Transverse colon (tissue), 4 donors: ENCODE measurements at regions not wholly inside any gene's neighbourhood (a gene's known extent, or its start where the extent isn't known, plus 50 kb on each side); places are given as distances from the start of the nearest gene placed in this dataset.

ENCODE experiments used
- DNase-seq: peaks from one replicate; pipeline ENCODE4 v3.0.0-alpha.2; 2019
- H3K27ac ChIP-seq, 4 donors: fragments of 200-600 bp; sonication (generic); 2 replicates each; pipeline ENCODE4 v1.5.1; 2016 to 2018; ENCODE audit warnings: inconsistent platforms in 4 of 4
- H3K27me3 ChIP-seq: fragments of 200-600 bp; sonication (generic); 2 replicates; pipeline ENCODE4 v1.5.1; 2017; ENCODE audit warnings: inconsistent platforms
- H3K36me3 ChIP-seq, 4 donors: fragments of 200-600 bp; sonication (generic); 2 replicates each; pipeline ENCODE4 v1.5.1; 2017 to 2019; ENCODE audit warnings: inconsistent platforms in 4 of 4
- H3K4me1 ChIP-seq, 4 donors: fragments of 200-600 bp; sonication (generic); 2 replicates each; pipeline ENCODE4 v1.5.1; 2017 to 2020; ENCODE audit warnings: inconsistent platforms in 4 of 4
- H3K4me3 ChIP-seq, 4 donors: fragments of 200-600 bp; sonication (generic); 1 replicate in 1 of 4; 2 replicates in 3 of 4; pipeline versions ENCODE4 v1.5.1 to v1.6.1; 2017 to 2019; ENCODE audit warnings: inconsistent platforms in 4 of 4
- H3K9me3 ChIP-seq, 2 donors: fragments of 200-600 bp; sonication (generic); 2 replicates each; pipeline ENCODE4 v1.5.1; 2017 to 2019; ENCODE audit warnings: inconsistent platforms in 2 of 2
- EP300 ChIP-seq: sonication (generic); formaldehyde crosslinking; IDR thresholded peaks from one replicate; pipeline ENCODE4 v1.6.1; 2017; ENCODE audit warnings: antibody characterized with exemption, low read depth
- POLR2A ChIP-seq: fragments of 450-650 bp; IDR thresholded peaks from one replicate; pipeline ENCODE4 v1.6.1; 2016; ENCODE audit warnings: antibody characterized with exemption, mild to moderate bottlenecking, moderate library complexity
- POLR2AphosphoS5 ChIP-seq, 3 donors: sonication (generic); formaldehyde crosslinking; IDR thresholded peaks; one replicate each; pipeline ENCODE4 v1.6.1; 2016; ENCODE audit warnings: antibody characterized with exemption in 3 of 3
- WGBS, 2 donors: methylation state at CpG; one replicate each; pipeline ENCODE4 v1.1.5; 2018; ENCODE audit warnings: low coverage in 1 of 2; 5-methylcytosine and 5-hydroxymethylcytosine counted together
- in situ Hi-C, 4 donors: fragments of 200-750 bp; cut with MboI; loops; one replicate each; pipeline versions ENCODE4 v1.15.0 to v1.15.1; 2017; ENCODE audit warnings: low sequenced_read_pairs in 3 of 4, low pct_ligation_motif_present in 1 of 4, low pct_unique_long_range_greater_than_20kb in 1 of 4
- intact Hi-C: fragments of 100-400 bp; cut with DNase I; formaldehyde crosslinking; loops from one replicate; pipeline ENCODE4 v1.15.1; 2023; ENCODE audit warnings: low total_unique reads
- TF ChIP-seq, protein P1 (sequence below), 5 experiments: fragments of 200-600 bp in 3 of 5; fragments of 450-650 bp in 2 of 5; sonication (generic) in 3 of 5; IDR thresholded peaks; 1 replicate in 2 of 5; 2 replicates in 3 of 5; pipeline ENCODE4 v1.5.1; 2016 to 2017; ENCODE audit warnings: antibody characterized with exemption in 5 of 5, inconsistent platforms in 3 of 5, mild to moderate bottlenecking in 2 of 5, moderate library complexity in 1 of 5

- no peak overlapping the region for H3K4me3 ChIP-seq
- intact Hi-C loops (no loop called here), in situ Hi-C loops (no loop called here)
- H3K4me1 ChIP-seq, result no peaks in the 10 kb centered on the region
- H3K27me3 ChIP-seq, result no peaks in the 10 kb centered on the region
- TF ChIP-seq POLR2AphosphoS5 (IDR thresholded peaks at IDR 0.05), result no peak
- no peak for TF ChIP-seq POLR2A
- TF ChIP-seq, protein P1, sequence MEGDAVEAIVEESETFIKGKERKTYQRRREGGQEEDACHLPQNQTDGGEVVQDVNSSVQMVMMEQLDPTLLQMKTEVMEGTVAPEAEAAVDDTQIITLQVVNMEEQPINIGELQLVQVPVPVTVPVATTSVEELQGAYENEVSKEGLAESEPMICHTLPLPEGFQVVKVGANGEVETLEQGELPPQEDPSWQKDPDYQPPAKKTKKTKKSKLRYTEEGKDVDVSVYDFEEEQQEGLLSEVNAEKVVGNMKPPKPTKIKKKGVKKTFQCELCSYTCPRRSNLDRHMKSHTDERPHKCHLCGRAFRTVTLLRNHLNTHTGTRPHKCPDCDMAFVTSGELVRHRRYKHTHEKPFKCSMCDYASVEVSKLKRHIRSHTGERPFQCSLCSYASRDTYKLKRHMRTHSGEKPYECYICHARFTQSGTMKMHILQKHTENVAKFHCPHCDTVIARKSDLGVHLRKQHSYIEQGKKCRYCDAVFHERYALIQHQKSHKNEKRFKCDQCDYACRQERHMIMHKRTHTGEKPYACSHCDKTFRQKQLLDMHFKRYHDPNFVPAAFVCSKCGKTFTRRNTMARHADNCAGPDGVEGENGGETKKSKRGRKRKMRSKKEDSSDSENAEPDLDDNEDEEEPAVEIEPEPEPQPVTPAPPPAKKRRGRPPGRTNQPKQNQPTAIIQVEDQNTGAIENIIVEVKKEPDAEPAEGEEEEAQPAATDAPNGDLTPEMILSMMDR (IDR thresholded peaks at IDR 0.05), result no peak
- TF ChIP-seq EP300, result no peak
- H3K9me3 ChIP-seq, result no peaks in the 10 kb centered on the region
- no peaks in the 10 kb centered on the region for H3K36me3 ChIP-seq
- DNase-seq, result no peak
- no peak overlapping the region for H3K27ac ChIP-seq
- 70 to 76% methylated on average over 1 of the region's 1 CpG for WGBS, 2 donors
These were observed 93.8 kb upstream of the MARCKS start for GRCh38 chr6:113763311-113763766.

DNA sequence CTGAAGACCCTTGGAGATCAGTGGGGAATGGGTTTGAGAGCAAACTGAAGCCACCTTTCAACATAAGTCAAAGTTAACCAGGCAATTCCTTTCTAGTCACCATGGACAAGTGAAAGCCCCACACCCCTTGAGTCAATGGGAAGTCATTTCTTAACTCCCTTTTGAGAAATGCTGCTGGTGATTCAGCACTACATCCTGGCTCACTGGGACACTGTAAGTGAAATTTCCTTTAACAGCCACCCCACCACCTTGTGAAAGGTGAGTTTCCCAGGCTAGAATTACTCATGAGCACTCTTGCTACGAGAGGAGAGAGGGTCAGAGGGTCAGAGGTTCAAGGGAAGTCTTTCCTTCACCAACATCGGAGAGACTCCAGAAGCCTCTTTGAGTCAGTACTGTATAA, 93.3 kb upstream of the MARCKS start:
- WGBS, 2 donors, result 78% methylated on average over 2 of the region's 2 CpGs; no CpG with 5 or more reads in 1 of the 2 donors
- no peaks in the 10 kb centered on the region for H3K27me3 ChIP-seq
- no peak overlapping the region for H3K27ac ChIP-seq
- H3K36me3 ChIP-seq, result no peaks in the 10 kb centered on the region
- in situ Hi-C loops (no loop called here), intact Hi-C loops (no loop called here)
- no peak for DNase-seq
- no peaks in the 10 kb centered on the region for H3K4me1 ChIP-seq
- TF ChIP-seq, protein P1 (IDR thresholded peaks at IDR 0.05), result no peak
- no peak for TF ChIP-seq POLR2A
- TF ChIP-seq EP300, result no peak
- TF ChIP-seq POLR2AphosphoS5 (IDR thresholded peaks at IDR 0.05), result no peak
- no peak overlapping the region for H3K4me3 ChIP-seq
- no peaks in the 10 kb centered on the region for H3K9me3 ChIP-seq

DNA sequence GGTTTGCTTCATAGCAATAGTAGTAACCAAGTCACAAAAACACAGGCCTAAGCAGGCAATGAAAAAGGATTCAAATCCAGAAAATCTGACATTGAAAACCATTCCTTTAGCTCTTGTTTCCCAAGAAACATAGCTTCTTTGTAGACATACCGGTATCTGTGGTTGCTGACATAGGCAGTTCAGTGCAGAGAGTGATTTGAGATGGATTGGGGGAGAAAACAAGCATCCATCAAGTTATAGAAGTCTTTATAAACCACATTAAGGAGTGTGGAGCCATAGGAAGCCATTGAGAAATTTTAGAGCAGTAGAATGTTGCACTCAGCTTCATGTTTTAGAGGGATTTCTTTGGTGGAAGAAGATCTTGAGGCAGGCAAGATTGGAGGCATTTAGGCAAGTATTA, 91.2 kb upstream of the MARCKS start:
- DNase-seq, result no peak
- no peaks in the 10 kb centered on the region for H3K27me3 ChIP-seq
- no peak overlapping the region for H3K27ac ChIP-seq
- TF ChIP-seq, protein P1 (IDR thresholded peaks at IDR 0.05), result no peak
- TF ChIP-seq POLR2AphosphoS5 (IDR thresholded peaks at IDR 0.05), result no peak
- no peak for TF ChIP-seq POLR2A
- TF ChIP-seq EP300, result no peak
- in situ Hi-C loops (no loop called here), intact Hi-C loops (no loop called here)
- H3K9me3 ChIP-seq, result no peaks in the 10 kb centered on the region
- H3K4me3 ChIP-seq, result no peak overlapping the region
- no peaks in the 10 kb centered on the region for H3K36me3 ChIP-seq
- 96% methylated on average over 1 of the region's 1 CpG; no CpG with 5 or more reads in 1 of the 2 donors for WGBS, 2 donors
- H3K4me1 ChIP-seq, result no peaks in the 10 kb centered on the region

- Histone ChIP-seq H3K36me3 (no peaks in the 10 kb centered on the region), H3K9me3 (no peaks in the 10 kb centered on the region), H3K4me1 (no peaks in the 10 kb centered on the region), H3K27ac (no peak overlapping the region), H3K4me3 (no peak overlapping the region), H3K27me3 (no peaks in the 10 kb centered on the region)
- in situ Hi-C loops (no loop called here), intact Hi-C loops (no loop called here)
- DNase-seq, result no peak
- 88 to 94% methylated on average over 3 of the region's 3 CpGs for WGBS, 2 donors
- TF ChIP-seq EP300 (no peak), POLR2AphosphoS5 (IDR thresholded peaks at IDR 0.05) (no peak), POLR2A (no peak)
- TF ChIP-seq, protein P1 (IDR thresholded peaks at IDR 0.05), result no peak
These were observed 89.2 kb upstream of the MARCKS start for GRCh38 chr6:113767985-113768384.
